ENCODE measurements at regions not wholly inside any gene's neighbourhood (a gene's known extent, or its start where the extent isn't known, plus 50 kb on each side); places are given as distances from the start of the nearest gene placed in this dataset.

- H3K36me3 Mint-ChIP-seq (ENCODE audit: insufficient read depth, unreplicated experiment) = no peaks in the 10 kb centered on the region
- peaks cover 8% of the 10 kb centered on the region for H3K9me3 Mint-ChIP-seq (ENCODE audit: low read depth, unreplicated experiment)
- DNase-seq = no peak
- intact Hi-C loops (cut with micrococcal nuclease; ENCODE audit: unreplicated experiment) = no loop called here
- H3K27ac Mint-ChIP-seq (ENCODE audit: unreplicated experiment) = no peak overlapping the region
- no TSS peak for BruUV-seq (replicated peaks)
- CTCF ChIA-PET = no interaction called here
- H3K4me3 Mint-ChIP-seq (ENCODE audit: low read depth, unreplicated experiment) = no peak overlapping the region
- no peaks in the 10 kb centered on the region for H3K27me3 Mint-ChIP-seq (ENCODE audit: unreplicated experiment)
- no peaks in the 10 kb centered on the region for H3K4me1 Mint-ChIP-seq (ENCODE audit: low read depth, unreplicated experiment)
- TF ChIP-seq CTCF (IDR thresholded peaks at IDR 0.05; ENCODE audit: unreplicated experiment) = no peak
Observed at GRCh38 chr16:6439129-6439528, 893.5 kb upstream of the RBFOX1 start.

GRCh38 chr16:6428861-6429260 lies 903.8 kb upstream of the RBFOX1 start:
- CTCF ChIA-PET = no interaction called here
- H3K4me1 Mint-ChIP-seq (ENCODE audit: low read depth, unreplicated experiment) = no peaks in the 10 kb centered on the region
- no TSS peak for BruUV-seq (replicated peaks)
- no peak for TF ChIP-seq CTCF (IDR thresholded peaks at IDR 0.05; ENCODE audit: unreplicated experiment)
- H3K9me3 Mint-ChIP-seq (ENCODE audit: low read depth, unreplicated experiment) = peaks cover 14% of the 10 kb centered on the region
- H3K27ac Mint-ChIP-seq (ENCODE audit: unreplicated experiment) = no peak overlapping the region
- no peaks in the 10 kb centered on the region for H3K27me3 Mint-ChIP-seq (ENCODE audit: unreplicated experiment)
- no peak for DNase-seq
- no peak overlapping the region for H3K4me3 Mint-ChIP-seq (ENCODE audit: low read depth, unreplicated experiment)
- H3K36me3 Mint-ChIP-seq (ENCODE audit: insufficient read depth, unreplicated experiment) = no peaks in the 10 kb centered on the region
- intact Hi-C loops (cut with micrococcal nuclease; ENCODE audit: unreplicated experiment) = no loop called here

- Mint-ChIP-seq H3K36me3 (ENCODE audit: insufficient read depth, unreplicated experiment) (no peaks in the 10 kb centered on the region), H3K4me3 (ENCODE audit: low read depth, unreplicated experiment) (no peak overlapping the region), H3K27me3 (ENCODE audit: unreplicated experiment) (no peaks in the 10 kb centered on the region), H3K27ac (ENCODE audit: unreplicated experiment) (no peak overlapping the region), H3K9me3 (ENCODE audit: low read depth, unreplicated experiment) (peaks cover 18% of the 10 kb centered on the region), H3K4me1 (ENCODE audit: low read depth, unreplicated experiment) (no peaks in the 10 kb centered on the region)
- DNase-seq = no peak
- CTCF ChIA-PET = no interaction called here
- intact Hi-C loops (cut with micrococcal nuclease; ENCODE audit: unreplicated experiment) = no loop called here
- TF ChIP-seq CTCF (IDR thresholded peaks at IDR 0.05; ENCODE audit: unreplicated experiment) = no peak
- no TSS peak for BruUV-seq (replicated peaks)
Observed at GRCh38 chr16:6427621-6428020, 905.0 kb upstream of the RBFOX1 start.

GRCh38 chr16:6407596-6407995 lies 925.0 kb upstream of the RBFOX1 start:
- Mint-ChIP-seq H3K4me3 (ENCODE audit: low read depth, unreplicated experiment) (no peak overlapping the region), H3K4me1 (ENCODE audit: low read depth, unreplicated experiment) (no peaks in the 10 kb centered on the region), H3K27ac (ENCODE audit: unreplicated experiment) (no peak overlapping the region), H3K36me3 (ENCODE audit: insufficient read depth, unreplicated experiment) (no peaks in the 10 kb centered on the region), H3K27me3 (ENCODE audit: unreplicated experiment) (no peaks in the 10 kb centered on the region), H3K9me3 (ENCODE audit: low read depth, unreplicated experiment) (peaks cover 11% of the 10 kb centered on the region)
- no peak for DNase-seq
- TF ChIP-seq CTCF (IDR thresholded peaks at IDR 0.05; ENCODE audit: unreplicated experiment) = no peak
- CTCF ChIA-PET = no interaction called here
- intact Hi-C loops (cut with micrococcal nuclease; ENCODE audit: unreplicated experiment) = no loop called here
- BruUV-seq (replicated peaks) = no TSS peak

GRCh38 chr16:6406028-6406427 lies 926.6 kb upstream of the RBFOX1 start:
- Mint-ChIP-seq H3K27me3 (ENCODE audit: unreplicated experiment) (no peaks in the 10 kb centered on the region), H3K4me3 (ENCODE audit: low read depth, unreplicated experiment) (no peak overlapping the region), H3K4me1 (ENCODE audit: low read depth, unreplicated experiment) (no peaks in the 10 kb centered on the region), H3K27ac (ENCODE audit: unreplicated experiment) (no peak overlapping the region), H3K9me3 (ENCODE audit: low read depth, unreplicated experiment) (peaks cover 10% of the 10 kb centered on the region), H3K36me3 (ENCODE audit: insufficient read depth, unreplicated experiment) (no peaks in the 10 kb centered on the region)
- intact Hi-C loops (cut with micrococcal nuclease; ENCODE audit: unreplicated experiment) = no loop called here
- TF ChIP-seq CTCF (IDR thresholded peaks at IDR 0.05; ENCODE audit: unreplicated experiment) = no peak
- CTCF ChIA-PET = no interaction called here
- no peak for DNase-seq
- BruUV-seq (replicated peaks) = no TSS peak

Measured in Calu3 (cell line).